GM12873 (cell line): ENCODE measurements at regions not wholly inside any gene's neighbourhood (a gene's known extent, or its start where the extent isn't known, plus 50 kb on each side); places are given as distances from the start of the nearest gene placed in this dataset.

Experiments
- TF ChIP-seq, protein P1 (sequence below): IDR thresholded peaks from 2 replicates; pipeline ENCODE4 v1.5.1; 2012; ENCODE audit warnings: low read depth, mild to moderate bottlenecking, moderate library complexity, low read length, control low read depth; ENCODE audit not compliant: insufficient read depth; ENCODE audit errors: missing control alignments

DNA sequence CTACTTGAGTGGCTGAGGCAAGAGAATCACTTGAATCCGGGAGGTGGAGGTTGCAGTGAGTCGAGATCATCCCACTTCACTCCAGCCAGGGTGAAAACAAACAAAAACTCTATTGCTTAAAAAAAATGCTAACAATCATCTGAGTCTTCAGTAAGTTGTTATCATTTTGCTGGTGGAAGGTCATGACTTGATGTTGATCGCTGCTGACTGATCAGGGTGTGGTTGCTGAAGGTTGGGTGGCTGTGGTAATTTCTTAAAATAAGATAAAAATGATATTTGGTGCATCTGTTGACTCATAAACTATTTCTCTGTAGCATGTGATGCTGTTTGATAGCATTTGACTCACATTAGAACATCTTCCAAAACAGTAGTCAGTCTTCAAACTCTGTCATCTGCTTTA lies 349.4 kb upstream of the PAPPA start:
- TF ChIP-seq, protein P1, sequence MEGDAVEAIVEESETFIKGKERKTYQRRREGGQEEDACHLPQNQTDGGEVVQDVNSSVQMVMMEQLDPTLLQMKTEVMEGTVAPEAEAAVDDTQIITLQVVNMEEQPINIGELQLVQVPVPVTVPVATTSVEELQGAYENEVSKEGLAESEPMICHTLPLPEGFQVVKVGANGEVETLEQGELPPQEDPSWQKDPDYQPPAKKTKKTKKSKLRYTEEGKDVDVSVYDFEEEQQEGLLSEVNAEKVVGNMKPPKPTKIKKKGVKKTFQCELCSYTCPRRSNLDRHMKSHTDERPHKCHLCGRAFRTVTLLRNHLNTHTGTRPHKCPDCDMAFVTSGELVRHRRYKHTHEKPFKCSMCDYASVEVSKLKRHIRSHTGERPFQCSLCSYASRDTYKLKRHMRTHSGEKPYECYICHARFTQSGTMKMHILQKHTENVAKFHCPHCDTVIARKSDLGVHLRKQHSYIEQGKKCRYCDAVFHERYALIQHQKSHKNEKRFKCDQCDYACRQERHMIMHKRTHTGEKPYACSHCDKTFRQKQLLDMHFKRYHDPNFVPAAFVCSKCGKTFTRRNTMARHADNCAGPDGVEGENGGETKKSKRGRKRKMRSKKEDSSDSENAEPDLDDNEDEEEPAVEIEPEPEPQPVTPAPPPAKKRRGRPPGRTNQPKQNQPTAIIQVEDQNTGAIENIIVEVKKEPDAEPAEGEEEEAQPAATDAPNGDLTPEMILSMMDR: no peak

DNA sequence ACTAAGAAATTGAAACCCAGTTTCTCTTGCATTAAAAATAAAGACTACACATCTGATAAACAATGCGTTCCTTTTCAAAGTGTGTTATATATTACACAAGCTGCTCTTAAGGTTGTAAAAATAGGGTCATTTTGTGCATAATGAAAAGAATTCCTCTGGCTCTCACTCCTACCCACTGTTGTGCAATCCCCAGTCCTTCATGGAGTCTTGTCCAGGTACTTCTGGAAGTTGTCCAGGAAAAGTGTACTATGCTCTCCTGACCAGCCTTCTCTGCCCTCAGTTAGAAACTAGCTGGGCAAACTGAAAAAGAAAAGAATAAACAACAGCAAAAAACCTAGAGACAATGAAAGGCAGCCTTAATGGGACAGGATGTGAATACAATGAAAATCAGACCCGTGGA lies 345.5 kb upstream of the PAPPA start:
- TF ChIP-seq, protein P1: no peak

DNA sequence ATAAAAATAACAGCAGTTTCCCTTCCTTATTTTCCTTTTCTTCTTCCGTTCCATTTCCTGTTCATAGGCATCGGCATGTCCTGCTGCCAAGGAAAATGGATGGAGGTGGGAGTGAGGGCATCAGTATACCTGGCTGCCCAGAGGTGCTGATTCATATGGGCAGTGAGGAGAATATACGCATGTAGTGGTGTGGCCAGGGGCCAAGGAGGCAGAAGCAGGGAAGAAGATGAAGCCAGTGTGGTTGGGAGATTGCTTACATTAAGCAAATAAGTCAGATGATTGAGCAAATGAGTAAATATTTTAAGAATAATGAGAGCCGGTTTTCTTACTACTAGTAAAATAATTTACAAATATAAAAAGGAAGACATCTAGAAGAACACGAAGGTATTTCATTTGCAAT lies 344.9 kb upstream of the PAPPA start:
- TF ChIP-seq, protein P1: no peak

DNA sequence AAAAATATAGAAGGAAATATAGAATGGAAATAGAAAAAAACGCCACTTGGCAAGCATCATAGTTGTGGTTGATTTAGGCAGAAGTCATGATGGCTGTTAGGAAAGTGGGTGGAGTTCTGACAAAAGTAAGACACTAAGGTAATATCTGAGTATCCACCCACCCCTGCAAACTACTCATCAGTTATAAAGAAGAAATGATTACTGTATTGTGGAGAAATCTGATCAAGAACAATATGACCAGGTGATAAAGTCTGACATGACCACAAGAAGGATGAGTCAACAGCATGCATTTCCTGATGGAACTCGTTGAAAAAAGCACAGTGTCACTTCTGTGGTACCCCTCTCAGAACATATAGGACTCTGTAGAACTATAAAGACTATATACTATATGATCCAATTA lies 343.4 kb upstream of the PAPPA start:
- TF ChIP-seq, protein P1: no peak

DNA sequence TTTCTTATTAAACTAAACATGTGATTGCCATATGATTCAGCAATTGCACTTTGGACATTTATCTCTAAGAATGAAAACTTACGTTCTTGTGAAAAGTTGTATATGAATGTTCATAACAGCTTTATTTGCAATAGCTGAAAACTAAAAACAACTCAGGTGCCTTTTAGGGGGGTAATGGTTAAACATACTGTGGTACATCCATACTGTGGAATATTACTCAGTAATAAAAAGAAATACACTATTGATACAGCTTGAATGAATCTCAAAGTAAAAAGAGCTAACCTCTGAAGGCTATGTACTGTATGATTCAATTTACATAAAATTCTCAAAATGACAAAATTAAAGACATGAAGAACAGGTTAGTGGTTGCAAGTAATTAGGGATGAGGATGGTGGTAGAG lies 339.5 kb upstream of the PAPPA start:
- TF ChIP-seq, protein P1: no peak

DNA sequence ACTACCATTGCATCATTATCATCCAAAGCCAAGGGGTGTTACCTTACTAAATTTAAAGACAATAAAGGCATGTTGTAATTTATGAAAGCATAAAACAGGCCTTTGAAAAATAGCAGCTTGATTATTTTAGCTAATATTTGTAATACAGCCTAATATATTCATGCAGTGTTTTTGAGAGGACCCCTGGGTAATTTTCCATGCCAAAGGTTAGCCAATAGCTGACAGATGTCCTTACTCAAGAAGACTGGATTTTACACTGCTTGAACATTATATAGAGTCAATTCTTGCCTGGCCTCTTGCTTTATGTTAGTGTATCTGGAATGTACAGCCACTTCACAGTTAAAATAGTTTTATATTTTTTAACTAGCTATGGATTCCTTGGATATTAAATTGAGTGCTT lies 337.8 kb upstream of the PAPPA start:
- TF ChIP-seq, protein P1: no peak

DNA sequence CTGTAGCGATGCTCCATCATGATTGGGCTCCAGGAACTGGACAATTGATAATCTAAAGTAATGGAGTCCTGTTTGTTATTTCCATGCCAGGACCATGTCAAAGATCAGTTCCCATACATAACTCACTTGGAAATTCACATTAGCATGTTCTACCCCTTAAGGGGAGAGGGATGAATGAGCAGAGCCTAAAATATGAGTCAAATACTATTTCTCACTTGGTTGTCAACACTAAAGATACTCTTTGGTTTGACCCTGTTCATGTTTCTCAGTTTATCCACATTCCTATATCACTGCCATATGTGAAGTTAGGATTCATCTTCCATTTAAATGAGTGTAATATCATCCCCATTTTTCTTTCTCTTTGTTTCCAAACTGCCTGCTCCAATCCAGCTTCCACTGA lies 321.6 kb upstream of the PAPPA start:
- TF ChIP-seq, protein P1: no peak
